Osteocyte (in vitro differentiated cells): ENCODE measurements at regions not wholly inside any gene's neighbourhood (a gene's known extent, or its start where the extent isn't known, plus 50 kb on each side); places are given as distances from the start of the nearest gene placed in this dataset.

Source experiments
- DNase-seq: peaks from one replicate; pipeline ENCODE4 v3.0.0; 2021; ENCODE audit warnings: mixed read lengths; ENCODE audit not compliant: unreplicated experiment; ENCODE audit errors: extremely low spot score
- H3K27ac Mint-ChIP-seq: one replicate; pipeline ENCODE4 v1.8.0; 2021; ENCODE audit warnings: mild to moderate bottlenecking, mixed read lengths; ENCODE audit not compliant: unreplicated experiment
- H3K27me3 Mint-ChIP-seq: one replicate; pipeline ENCODE4 v1.8.0; 2021; ENCODE audit warnings: mixed read lengths; ENCODE audit not compliant: unreplicated experiment
- H3K36me3 Mint-ChIP-seq: one replicate; pipeline ENCODE4 v1.8.0; 2021; ENCODE audit warnings: mixed read lengths; ENCODE audit not compliant: unreplicated experiment
- H3K4me1 Mint-ChIP-seq: one replicate; pipeline ENCODE4 v1.8.0; 2021; ENCODE audit warnings: mixed read lengths; ENCODE audit not compliant: unreplicated experiment
- H3K4me3 Mint-ChIP-seq: one replicate; pipeline ENCODE4 v1.8.0; 2021; ENCODE audit warnings: mild to moderate bottlenecking, moderate library complexity, mixed read lengths; ENCODE audit not compliant: unreplicated experiment
- H3K9me3 Mint-ChIP-seq: one replicate; pipeline ENCODE4 v1.8.0; 2021; ENCODE audit warnings: mixed read lengths; ENCODE audit not compliant: unreplicated experiment
- TF ChIP-seq, protein P1 (sequence below): fragments of 200-600 bp; sonication (generic); IDR thresholded peaks from 2 replicates; pipeline ENCODE4 v1.5.0; 2021; ENCODE audit warnings: antibody characterized with exemption, mild to moderate bottlenecking, moderate library complexity

DNA sequence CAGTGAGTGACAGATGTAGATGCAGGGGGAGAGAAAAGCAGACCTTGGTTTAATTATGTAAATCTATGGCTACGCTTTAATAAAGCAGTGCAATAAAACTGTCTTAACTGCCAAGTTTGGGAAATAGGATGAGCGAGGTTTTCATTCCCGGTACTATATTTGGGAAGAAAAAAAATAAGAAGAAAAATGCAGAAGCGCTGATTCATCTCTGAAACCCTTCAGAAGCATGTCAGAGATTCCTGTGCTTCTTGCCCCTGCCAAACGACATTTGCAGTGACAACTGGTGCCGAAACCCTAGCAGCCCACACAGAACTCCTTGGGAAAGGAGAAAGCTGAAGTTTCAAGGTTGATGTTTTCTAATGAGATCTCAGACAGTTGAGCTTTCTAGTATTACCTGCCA is 380.7 kb downstream of the REEP3 start:
- Mint-ChIP-seq H3K27ac (peak overlapping the region; percentile 36), H3K36me3 (no peaks in the 10 kb centered on the region), H3K4me3 (peak overlapping the region; percentile 12), H3K4me1 (peaks cover 9% of the 10 kb centered on the region), H3K27me3 (no peaks in the 10 kb centered on the region), H3K9me3 (peaks cover 3% of the 10 kb centered on the region)
- no peak for DNase-seq
- TF ChIP-seq, protein P1, sequence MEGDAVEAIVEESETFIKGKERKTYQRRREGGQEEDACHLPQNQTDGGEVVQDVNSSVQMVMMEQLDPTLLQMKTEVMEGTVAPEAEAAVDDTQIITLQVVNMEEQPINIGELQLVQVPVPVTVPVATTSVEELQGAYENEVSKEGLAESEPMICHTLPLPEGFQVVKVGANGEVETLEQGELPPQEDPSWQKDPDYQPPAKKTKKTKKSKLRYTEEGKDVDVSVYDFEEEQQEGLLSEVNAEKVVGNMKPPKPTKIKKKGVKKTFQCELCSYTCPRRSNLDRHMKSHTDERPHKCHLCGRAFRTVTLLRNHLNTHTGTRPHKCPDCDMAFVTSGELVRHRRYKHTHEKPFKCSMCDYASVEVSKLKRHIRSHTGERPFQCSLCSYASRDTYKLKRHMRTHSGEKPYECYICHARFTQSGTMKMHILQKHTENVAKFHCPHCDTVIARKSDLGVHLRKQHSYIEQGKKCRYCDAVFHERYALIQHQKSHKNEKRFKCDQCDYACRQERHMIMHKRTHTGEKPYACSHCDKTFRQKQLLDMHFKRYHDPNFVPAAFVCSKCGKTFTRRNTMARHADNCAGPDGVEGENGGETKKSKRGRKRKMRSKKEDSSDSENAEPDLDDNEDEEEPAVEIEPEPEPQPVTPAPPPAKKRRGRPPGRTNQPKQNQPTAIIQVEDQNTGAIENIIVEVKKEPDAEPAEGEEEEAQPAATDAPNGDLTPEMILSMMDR = no peak

DNA sequence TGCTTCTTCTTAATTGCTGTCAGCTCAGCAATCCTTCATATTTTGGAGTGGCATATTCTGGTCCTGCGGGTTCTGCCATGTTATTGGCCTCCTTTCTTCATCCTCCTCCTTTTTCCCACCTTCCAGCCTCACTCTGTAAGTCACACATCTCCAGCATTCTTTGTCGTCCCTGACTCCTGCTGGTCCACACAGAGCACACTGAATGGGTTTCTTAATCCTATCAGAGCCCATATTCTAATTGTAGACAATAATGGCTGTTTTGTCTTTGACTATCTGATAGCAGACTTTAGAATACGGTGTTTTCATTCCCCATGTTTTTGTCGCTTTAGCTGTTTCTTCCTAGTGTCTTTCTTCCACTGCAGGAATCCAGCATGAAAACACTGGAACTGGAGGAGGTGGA is 389.6 kb downstream of the REEP3 start:
- H3K27me3 Mint-ChIP-seq = peaks cover 2% of the 10 kb centered on the region
- no peak for DNase-seq
- TF ChIP-seq, protein P1 = no peak
- no peaks in the 10 kb centered on the region for H3K9me3 Mint-ChIP-seq
- H3K4me3 Mint-ChIP-seq = no peak overlapping the region
- no peaks in the 10 kb centered on the region for H3K36me3 Mint-ChIP-seq
- no peaks in the 10 kb centered on the region for H3K4me1 Mint-ChIP-seq
- no peak overlapping the region for H3K27ac Mint-ChIP-seq

DNA sequence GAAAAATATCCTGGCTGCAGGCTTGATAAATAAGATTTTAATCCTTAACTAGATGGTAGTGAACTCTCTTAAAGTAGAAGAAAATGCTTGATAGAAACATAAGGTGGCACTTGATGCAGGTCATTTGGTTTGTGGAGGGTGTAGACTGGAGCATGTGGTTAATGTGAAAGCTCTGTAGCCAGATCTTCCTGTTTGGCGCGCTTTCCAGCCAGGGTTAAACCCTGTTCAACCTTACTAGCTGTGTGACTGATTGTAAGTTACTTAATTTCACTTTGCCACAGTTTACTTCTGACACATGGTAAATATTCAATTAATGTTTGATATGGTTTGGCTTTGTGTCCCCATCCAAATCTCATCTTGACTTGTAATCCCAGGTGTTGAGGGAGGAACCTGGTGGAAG is 394.0 kb downstream of the REEP3 start:
- H3K27me3 Mint-ChIP-seq = peaks cover 2% of the 10 kb centered on the region
- DNase-seq = no peak
- no peaks in the 10 kb centered on the region for H3K4me1 Mint-ChIP-seq
- TF ChIP-seq, protein P1 = no peak
- H3K9me3 Mint-ChIP-seq = no peaks in the 10 kb centered on the region
- no peaks in the 10 kb centered on the region for H3K36me3 Mint-ChIP-seq
- H3K27ac Mint-ChIP-seq = no peak overlapping the region
- H3K4me3 Mint-ChIP-seq = no peak overlapping the region

DNA sequence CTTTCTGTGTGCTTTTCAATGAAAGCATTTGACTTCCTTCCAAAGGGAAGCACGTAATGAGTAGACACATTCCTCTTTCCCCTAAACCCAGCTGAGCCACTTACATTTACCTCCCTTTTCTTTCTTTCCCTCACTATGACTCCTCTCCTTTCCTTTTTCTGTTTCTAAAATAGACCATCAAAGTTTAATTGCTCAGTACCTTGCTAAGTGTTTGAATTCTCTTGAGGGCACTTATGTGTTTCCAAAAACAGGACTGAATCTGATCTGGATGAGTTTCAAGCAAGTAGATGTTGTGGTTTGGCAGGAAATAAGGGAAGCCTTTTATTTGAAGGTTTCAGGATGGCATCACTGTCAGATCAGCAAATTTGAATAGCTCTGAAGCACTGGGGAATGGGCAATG is 396.2 kb downstream of the REEP3 start:
- Mint-ChIP-seq H3K4me1 (no peaks in the 10 kb centered on the region), H3K4me3 (no peak overlapping the region), H3K36me3 (no peaks in the 10 kb centered on the region), H3K27me3 (peaks cover 10% of the 10 kb centered on the region), H3K27ac (no peak overlapping the region), H3K9me3 (no peaks in the 10 kb centered on the region)
- TF ChIP-seq, protein P1 = no peak
- no peak for DNase-seq

DNA sequence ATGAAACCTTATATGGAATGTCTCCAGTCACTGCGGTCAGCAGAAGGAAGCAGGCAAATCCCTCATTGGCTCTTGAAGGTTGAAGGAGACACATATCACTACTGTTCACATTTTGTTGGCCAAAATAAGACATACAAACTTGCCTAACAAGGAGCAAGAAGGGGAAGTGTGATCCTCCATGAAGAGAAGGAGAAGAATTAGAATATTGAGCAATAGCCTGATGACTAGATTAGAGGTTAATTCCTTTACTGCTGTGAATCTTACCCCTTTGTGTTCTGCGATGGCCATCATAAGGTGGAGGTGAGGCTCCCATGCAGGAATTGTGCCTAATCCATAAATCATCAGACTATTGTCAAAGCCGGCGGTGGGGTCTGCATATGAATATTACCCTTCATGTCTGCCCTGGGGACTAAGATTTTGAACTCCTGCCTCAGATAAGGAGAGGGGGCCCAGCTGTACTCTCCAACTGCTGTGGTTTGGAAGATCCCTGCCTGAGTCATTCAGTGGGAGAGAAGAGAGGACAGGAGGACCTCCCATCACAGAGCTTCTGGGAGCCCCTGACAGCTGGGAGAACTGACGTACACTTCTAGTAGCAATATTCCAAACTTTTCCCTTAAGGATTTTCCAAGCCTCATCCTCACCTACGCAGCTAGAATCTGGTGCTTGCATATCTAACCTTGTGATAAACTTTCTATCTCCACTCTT is 398.5 kb downstream of the REEP3 start:
- H3K27ac Mint-ChIP-seq = no peak overlapping the region
- no peaks in the 10 kb centered on the region for H3K4me1 Mint-ChIP-seq
- peaks cover 11% of the 10 kb centered on the region for H3K27me3 Mint-ChIP-seq
- no peaks in the 10 kb centered on the region for H3K36me3 Mint-ChIP-seq
- no peak for DNase-seq
- no peak overlapping the region for H3K4me3 Mint-ChIP-seq
- TF ChIP-seq, protein P1 = no peak
- no peaks in the 10 kb centered on the region for H3K9me3 Mint-ChIP-seq
